Esophagus squamous epithelium (tissue), 5 donors: ENCODE measurements at regions not wholly inside any gene's neighbourhood (a gene's known extent, or its start where the extent isn't known, plus 50 kb on each side); places are given as distances from the start of the nearest gene placed in this dataset.

ENCODE experiments used
- DNase-seq: peaks from one replicate; lab custom pipeline; 2025; lab: John Stamatoyannopoulos, UW
- H3K27ac ChIP-seq, 4 donors: fragments of 200-600 bp; sonication (generic); one replicate each; pipeline ENCODE4 v1.5.1; 2016 to 2019; ENCODE audit warnings: mild to moderate bottlenecking in 1 of 4
- H3K27me3 ChIP-seq, 4 donors: fragments of 200-600 bp; sonication (generic); 1 replicate in 3 of 4; 2 replicates in 1 of 4; pipeline versions ENCODE4 v1.5.1 to v1.6.0; 2017 to 2021; ENCODE audit warnings: antibody characterized with exemption in 1 of 4
- H3K36me3 ChIP-seq, 3 donors: fragments of 200-600 bp; sonication (generic); one replicate each; pipeline ENCODE4 v1.5.1; 2016 to 2019
- H3K4me1 ChIP-seq, 3 donors: fragments of 200-600 bp; sonication (generic); one replicate each; pipeline ENCODE4 v1.5.1; 2017 to 2019
- H3K4me3 ChIP-seq, 4 donors: fragments of 200-600 bp; sonication (generic); 1 replicate in 3 of 4; 2 replicates in 1 of 4; pipeline ENCODE4 v1.5.1; 2016 to 2019; ENCODE audit warnings: mild to moderate bottlenecking in 2 of 4, moderate library complexity in 1 of 4
- H3K9me3 ChIP-seq, 3 donors: fragments of 200-600 bp; sonication (generic); one replicate each; pipeline ENCODE4 v1.5.1; 2016 to 2019
- POLR2A ChIP-seq, 4 donors: fragments of 450-650 bp; IDR thresholded peaks; one replicate each; pipeline ENCODE4 v1.6.1; 2017; ENCODE audit warnings: antibody characterized with exemption in 4 of 4, mild to moderate bottlenecking in 4 of 4, moderate library complexity in 3 of 4
- WGBS, 2 donors: methylation state at CpG; one replicate each; pipeline ENCODE4 v1.1.5; 2018; 5-methylcytosine and 5-hydroxymethylcytosine counted together
- intact Hi-C: fragments of 100-400 bp; cut with DNase I; formaldehyde crosslinking; loops from one replicate; pipeline ENCODE4 v1.15.0; 2022
- TF ChIP-seq, protein P1 (sequence below), 6 experiments: fragments of 450-650 bp in 4 of 6; fragments of 200-600 bp in 2 of 6; sonication (generic) in 2 of 6; IDR thresholded peaks; one replicate each; pipeline ENCODE4 v1.5.1; 2016 to 2019; ENCODE audit warnings: antibody characterized with exemption in 6 of 6, mild to moderate bottlenecking in 4 of 6, moderate library complexity in 4 of 6
- donor health status: DM: yes; HTN: yes; CAD: no.

DNA sequence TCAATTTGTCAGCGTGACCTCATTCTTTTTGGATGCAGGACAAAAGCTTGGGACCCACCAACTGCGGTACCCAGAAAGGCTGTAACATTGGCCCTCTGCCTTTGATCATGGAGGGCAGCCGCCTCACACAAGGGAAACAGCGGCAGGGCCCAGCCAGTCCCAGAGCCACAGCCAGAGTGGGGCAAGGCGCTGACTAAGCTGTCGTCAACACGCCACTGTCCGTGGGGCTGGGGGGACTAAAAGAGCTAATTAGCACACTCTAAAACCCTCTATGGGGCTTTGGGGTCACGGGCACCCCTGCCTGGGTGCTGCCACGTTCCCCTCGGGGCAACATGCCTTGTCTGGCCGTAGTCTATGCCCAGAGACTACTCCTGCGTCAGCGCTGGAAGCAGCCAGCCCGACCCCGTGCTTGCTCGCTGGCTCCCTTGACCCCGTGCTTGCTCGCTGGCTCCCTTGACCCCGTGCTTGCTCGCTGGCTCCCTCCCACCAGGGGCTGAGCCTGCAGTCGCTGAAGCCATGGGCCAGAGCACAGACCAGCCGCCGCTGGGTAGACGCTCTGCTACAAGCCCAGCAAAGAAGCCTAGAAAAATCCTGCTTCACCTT lies 598.4 kb downstream of the MBD2 start:
- intact Hi-C loops: no loop called here

DNA sequence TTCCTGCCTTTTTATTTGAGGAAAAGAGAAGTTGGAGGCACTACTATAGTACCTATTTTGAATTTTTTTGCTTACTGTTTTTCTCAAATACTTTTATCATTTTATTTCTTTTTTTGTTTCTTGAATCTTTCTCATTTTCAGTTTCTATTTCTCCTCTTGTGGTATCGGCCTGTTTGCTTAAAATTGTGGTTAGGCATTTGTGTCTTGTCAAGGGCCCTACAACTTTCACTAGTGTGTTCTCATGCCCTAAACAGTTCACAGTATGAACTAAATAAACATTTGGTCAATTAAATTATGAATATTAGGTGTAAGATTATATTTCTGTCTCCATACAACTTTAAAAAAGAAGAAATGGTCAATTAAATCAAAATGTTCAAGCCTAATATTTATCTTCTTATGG lies 613.5 kb downstream of the MBD2 start:
- intact Hi-C loops: no loop called here

More for the DNA sequence above, 598.4 kb downstream of the MBD2 start:
- H3K9me3 ChIP-seq: peaks cover 0 to 5% (median 0%) of the 10 kb centered on the region in 3 donors
- no peak overlapping the region for H3K4me3 ChIP-seq
- 86 to 90% methylated on average over 18 to 19 of the region's 25 CpGs for WGBS, 2 donors
- H3K36me3 ChIP-seq: no peaks in the 10 kb centered on the region
- DNase-seq: no peak
- no peak for TF ChIP-seq POLR2A (IDR thresholded peaks at IDR 0.05)
- TF ChIP-seq, protein P1, sequence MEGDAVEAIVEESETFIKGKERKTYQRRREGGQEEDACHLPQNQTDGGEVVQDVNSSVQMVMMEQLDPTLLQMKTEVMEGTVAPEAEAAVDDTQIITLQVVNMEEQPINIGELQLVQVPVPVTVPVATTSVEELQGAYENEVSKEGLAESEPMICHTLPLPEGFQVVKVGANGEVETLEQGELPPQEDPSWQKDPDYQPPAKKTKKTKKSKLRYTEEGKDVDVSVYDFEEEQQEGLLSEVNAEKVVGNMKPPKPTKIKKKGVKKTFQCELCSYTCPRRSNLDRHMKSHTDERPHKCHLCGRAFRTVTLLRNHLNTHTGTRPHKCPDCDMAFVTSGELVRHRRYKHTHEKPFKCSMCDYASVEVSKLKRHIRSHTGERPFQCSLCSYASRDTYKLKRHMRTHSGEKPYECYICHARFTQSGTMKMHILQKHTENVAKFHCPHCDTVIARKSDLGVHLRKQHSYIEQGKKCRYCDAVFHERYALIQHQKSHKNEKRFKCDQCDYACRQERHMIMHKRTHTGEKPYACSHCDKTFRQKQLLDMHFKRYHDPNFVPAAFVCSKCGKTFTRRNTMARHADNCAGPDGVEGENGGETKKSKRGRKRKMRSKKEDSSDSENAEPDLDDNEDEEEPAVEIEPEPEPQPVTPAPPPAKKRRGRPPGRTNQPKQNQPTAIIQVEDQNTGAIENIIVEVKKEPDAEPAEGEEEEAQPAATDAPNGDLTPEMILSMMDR (IDR thresholded peaks at IDR 0.05): no peak
- H3K27me3 ChIP-seq: no peaks in the 10 kb centered on the region
- no peaks in the 10 kb centered on the region for H3K4me1 ChIP-seq
- no peak overlapping the region for H3K27ac ChIP-seq

DNA sequence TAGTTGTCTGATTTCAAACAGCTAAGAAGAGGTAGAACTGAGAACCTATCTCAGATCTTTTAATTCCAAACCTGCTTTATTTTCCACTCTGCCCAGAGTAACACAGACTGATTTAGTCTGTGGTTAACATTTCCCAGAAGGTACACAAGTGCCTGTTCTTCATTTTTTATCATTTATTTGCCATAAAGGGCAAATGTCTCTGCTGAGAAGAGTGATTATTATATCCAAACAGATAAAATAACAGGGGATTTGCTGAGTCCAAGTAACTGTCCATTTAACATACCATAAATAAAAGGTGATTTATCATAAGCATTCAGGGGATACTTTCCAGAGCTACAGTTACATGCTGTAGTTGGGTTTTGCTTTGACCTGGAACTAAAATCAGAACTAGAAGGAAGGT lies 617.7 kb downstream of the MBD2 start:
- Histone ChIP-seq H3K4me1 (no peaks in the 10 kb centered on the region), H3K36me3 (no peaks in the 10 kb centered on the region), H3K27me3 (no peaks in the 10 kb centered on the region), H3K27ac (no peak overlapping the region), H3K9me3 (no peaks in the 10 kb centered on the region), H3K4me3 (no peak overlapping the region)
- intact Hi-C loops: no loop called here
- TF ChIP-seq, protein P1 (IDR thresholded peaks at IDR 0.05): no peak
- TF ChIP-seq POLR2A (IDR thresholded peaks at IDR 0.05): no peak
- DNase-seq: no peak

More for the DNA sequence above, 613.5 kb downstream of the MBD2 start:
- TF ChIP-seq, protein P1 (IDR thresholded peaks at IDR 0.05): no peak
- no peak for TF ChIP-seq POLR2A (IDR thresholded peaks at IDR 0.05)
- Histone ChIP-seq H3K9me3 (no peaks in the 10 kb centered on the region), H3K27me3 (no peaks in the 10 kb centered on the region), H3K36me3 (no peaks in the 10 kb centered on the region), H3K4me3 (no peak overlapping the region), H3K4me1 (no peaks in the 10 kb centered on the region), H3K27ac (no peak overlapping the region)
- WGBS, 2 donors: 36 to 75% methylated on average over 1 of the region's 1 CpG
- no peak for DNase-seq

DNA sequence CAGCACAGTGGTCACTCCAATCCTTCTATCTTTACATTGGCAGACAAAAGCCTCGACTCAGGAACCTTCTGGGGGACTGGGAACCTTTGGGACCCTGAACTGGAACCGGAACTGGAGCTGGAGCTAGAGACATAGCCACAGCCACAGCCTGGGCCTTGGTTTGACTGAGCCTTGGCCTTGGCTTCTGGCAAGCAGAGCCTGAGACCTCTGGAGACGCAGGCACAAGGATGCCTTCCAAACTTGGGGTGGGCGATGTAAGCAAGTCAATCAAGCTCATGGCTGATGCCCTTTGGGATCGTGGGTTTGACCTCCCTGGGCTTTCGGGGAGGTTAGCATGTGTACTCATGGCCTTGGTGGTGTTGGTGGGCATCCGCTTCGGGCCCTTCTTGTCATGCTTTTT lies 619.3 kb downstream of the MBD2 start:
- Histone ChIP-seq H3K27ac (no peak overlapping the region), H3K4me3 (no peak overlapping the region), H3K36me3 (no peaks in the 10 kb centered on the region), H3K27me3 (no peaks in the 10 kb centered on the region), H3K4me1 (no peaks in the 10 kb centered on the region), H3K9me3 (no peaks in the 10 kb centered on the region)
- 69 to 100% methylated on average over 1 to 5 of the region's 8 CpGs for WGBS, 2 donors
- no peak for TF ChIP-seq POLR2A (IDR thresholded peaks at IDR 0.05)
- TF ChIP-seq, protein P1 (IDR thresholded peaks at IDR 0.05): no peak
- intact Hi-C loops: no loop called here
- no peak for DNase-seq

DNA sequence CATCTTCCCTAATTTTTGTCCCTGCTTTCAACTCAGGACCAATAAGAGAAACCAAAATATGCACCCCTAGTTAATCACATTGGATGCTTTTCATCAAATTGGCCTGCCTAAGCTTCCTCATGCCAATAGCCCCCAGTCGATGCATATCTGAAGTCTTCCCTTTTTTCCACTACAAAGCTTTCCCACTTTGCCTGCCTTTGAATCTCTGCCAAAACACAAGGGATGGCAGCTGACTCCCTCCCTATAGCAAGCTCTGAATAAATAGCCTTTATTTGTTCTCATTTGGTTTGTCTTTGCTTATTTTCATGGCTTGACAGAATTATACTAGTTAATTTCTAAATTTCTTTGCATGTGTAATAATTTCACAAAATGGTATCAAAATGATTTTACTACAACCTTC lies 621.2 kb downstream of the MBD2 start:
- no peak overlapping the region for H3K27ac ChIP-seq
- intact Hi-C loops: no loop called here
- no peaks in the 10 kb centered on the region for H3K36me3 ChIP-seq
- WGBS, 2 donors: 19 to 26% methylated on average over 1 of the region's 1 CpG
- no peaks in the 10 kb centered on the region for H3K9me3 ChIP-seq
- no peak for DNase-seq
- no peak overlapping the region for H3K4me3 ChIP-seq
- no peaks in the 10 kb centered on the region for H3K27me3 ChIP-seq
- no peaks in the 10 kb centered on the region for H3K4me1 ChIP-seq
- TF ChIP-seq, protein P1 (IDR thresholded peaks at IDR 0.05): no peak
- TF ChIP-seq POLR2A (IDR thresholded peaks at IDR 0.05): no peak
